Raji (cell line): ENCODE measurements at regions not wholly inside any gene's neighbourhood (a gene's known extent, or its start where the extent isn't known, plus 50 kb on each side); places are given as distances from the start of the nearest gene placed in this dataset.

Source experiments
- POLR2A ChIP-seq: IDR thresholded peaks from 2 replicates; pipeline ENCODE4 v1.6.1; 2011; ENCODE audit warnings: low read depth, low read length, control low read depth; ENCODE audit not compliant: insufficient read depth

- TF ChIP-seq POLR2A: no peak
These were observed 396.3 kb upstream of the PROK2 start for GRCh38 chr3:72181251-72181650.

- no peak for TF ChIP-seq POLR2A
These were observed 395.5 kb upstream of the PROK2 start for GRCh38 chr3:72180405-72180804.

GRCh38 chr3:72179107-72179464 is 394.1 kb upstream of the PROK2 start:
- TF ChIP-seq POLR2A: no peak

DNA sequence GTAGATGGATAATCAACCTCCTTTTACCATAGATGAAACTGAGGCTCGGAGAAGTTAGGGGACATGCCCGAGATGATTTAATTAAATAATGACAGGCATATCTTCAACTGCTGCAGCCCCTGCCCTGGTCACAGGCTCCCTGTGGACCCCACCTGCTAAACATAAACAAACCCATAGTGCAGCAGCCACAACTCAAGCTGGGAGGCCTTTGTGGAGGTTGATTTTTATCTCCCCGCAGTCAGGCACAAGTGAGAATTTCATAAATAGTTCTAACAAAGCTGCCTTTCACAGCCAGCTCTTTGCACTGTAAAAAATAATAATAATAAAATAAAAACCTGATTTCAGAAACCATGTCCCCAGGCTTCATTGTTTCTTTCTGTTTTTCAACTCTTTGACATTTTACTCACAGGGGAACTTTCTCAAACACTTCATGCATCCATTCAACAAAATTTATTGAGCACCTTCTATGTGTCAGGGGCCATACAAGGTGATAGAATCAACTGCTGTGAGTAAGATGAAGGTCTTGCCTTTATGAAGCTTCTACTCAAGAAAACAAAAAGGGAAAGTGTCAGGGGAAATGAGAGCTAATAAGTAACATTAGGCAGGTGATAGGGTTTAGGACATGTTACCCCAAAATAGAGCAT is 393.6 kb upstream of the PROK2 start:
- no peak for TF ChIP-seq POLR2A

DNA sequence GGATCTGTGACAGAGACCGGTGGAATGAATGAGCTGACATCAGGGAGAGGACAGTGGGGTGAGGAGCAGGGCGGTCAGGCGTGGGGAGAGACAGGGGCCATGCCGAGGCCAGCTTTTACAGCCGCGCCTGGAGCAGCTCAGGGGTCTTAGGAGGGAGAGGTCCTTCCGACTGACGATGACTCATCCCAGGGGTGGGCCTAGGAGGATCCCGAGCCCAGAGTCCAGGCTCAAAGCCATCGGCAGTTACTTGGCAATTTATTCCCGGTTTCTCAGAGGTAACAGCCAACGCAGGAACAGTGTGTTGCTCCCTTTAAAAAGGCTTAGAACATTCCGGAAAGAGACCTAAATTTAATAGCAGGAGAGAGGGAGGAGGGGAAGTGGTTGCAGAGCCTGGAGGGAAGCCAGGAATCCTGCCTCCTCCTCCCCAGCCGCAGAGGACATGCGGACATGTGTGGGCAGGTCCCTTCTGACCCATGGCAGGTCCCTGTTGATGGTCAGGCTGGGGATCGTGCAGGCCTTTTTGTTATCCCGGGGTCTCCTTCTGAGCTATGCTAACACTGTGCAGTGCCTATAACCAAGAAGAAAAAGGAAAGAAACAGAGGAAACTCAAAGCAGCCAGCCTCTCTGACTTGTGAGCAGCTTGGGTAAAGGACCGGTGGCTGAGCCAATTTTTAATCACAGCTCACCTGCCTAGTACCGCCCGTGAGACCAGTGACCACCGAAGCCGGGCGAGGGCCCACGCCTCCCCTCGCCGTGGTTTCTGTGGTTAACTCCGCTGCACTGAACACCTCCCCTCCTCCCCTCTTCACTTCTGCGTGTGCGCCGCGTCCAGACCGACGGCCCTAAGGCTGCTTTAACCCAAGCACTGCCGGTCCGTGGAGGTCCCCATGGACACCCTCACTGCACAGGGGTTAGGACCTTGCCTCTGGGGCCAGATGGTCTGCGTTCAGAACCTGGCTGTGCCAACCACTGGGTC is 392.4 kb upstream of the PROK2 start:
- TF ChIP-seq POLR2A: no peak

GRCh38 chr3:72176537-72177041 is 391.6 kb upstream of the PROK2 start:
- TF ChIP-seq POLR2A: no peak

- no peak for TF ChIP-seq POLR2A
These were observed 390.4 kb upstream of the PROK2 start for GRCh38 chr3:72175296-72175858.

GRCh38 chr3:72174890-72175289 is 389.9 kb upstream of the PROK2 start:
- no peak for TF ChIP-seq POLR2A

DNA sequence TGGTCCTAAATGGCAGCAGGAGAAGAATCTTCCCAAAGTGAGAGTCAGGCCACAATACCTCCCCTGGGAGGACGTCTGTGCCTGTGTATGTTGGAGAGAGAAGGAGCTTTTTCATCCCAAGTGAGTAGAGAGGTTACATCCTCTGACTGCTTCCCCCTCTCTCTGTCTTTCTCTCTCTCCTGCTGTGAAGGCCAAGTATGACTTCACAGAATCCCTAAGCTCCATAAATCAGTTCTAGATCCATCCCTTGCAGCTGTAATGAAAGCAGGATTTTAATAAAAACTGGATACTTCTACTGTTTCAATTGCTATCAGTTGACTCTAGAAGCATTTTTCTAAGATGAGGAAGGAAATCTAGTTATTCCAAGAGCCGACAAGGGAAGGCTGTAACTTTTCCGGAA is 389.1 kb upstream of the PROK2 start:
- no peak for TF ChIP-seq POLR2A

- no peak for TF ChIP-seq POLR2A
These were observed 387.0 kb upstream of the PROK2 start for GRCh38 chr3:72171946-72172345.

DNA sequence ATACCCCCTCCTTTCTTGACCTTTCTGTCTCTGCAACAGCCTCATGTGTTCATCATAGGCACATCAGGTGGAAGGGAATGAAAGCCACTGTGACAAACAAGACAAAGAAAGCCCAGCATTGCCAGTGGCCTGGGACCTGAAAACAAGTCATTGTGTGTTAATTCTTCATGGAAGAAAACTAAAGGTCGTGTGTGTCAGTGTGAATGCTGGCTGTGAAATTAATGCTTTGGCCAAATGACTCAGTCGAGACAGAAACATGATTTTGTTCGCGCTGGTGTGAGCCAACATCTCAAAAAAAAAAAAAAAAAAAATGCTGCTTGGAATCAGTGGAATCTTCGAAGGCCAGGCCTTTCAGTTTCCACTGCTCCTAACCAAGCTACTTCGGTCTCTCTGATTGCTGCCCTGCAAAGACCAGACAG is 386.5 kb upstream of the PROK2 start:
- TF ChIP-seq POLR2A: no peak

DNA sequence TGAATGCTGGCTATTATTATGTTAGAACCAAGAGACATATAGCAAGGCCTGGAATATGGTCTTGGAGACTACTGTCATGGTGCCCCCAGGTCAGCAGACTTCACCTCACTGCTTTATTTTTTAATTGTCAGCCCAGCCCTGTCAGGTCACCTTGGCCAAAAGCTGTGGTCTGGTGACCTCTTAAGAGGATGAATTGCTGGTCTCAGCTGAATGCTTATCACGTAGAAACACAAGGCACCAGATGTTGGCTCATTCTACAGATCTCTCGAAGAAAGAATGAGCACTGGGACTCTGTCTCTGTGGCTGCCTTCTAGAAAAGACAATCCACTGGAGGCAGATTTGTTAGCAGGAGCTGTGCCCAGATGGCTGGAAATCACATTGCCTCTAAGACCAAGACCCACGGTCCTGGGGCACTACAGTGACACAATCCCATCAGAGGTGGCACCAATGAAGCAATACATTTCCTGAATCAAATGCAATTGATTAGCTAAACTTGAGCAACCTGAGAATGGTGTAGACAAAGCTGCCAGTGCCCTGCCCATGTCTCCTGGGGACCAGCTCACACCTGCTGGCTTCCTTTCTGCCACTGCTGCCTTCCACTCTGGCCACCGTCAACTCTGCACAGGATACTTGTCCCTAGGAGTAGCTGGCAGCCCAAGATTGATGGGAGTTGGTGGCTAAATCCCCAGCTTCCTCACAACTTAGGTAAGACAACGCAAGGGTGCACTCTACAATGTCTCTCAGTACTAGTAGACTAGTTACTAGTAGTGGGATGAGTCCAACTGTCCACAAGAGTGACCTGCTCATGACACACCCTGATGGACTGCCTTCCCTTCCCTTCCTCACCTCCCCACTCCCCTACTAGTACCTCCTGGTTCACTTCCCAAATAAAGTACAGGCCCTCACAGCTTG is 384.9 kb upstream of the PROK2 start:
- no peak for TF ChIP-seq POLR2A

- no peak for TF ChIP-seq POLR2A
These were observed 384.2 kb upstream of the PROK2 start for GRCh38 chr3:72169120-72169519.

DNA sequence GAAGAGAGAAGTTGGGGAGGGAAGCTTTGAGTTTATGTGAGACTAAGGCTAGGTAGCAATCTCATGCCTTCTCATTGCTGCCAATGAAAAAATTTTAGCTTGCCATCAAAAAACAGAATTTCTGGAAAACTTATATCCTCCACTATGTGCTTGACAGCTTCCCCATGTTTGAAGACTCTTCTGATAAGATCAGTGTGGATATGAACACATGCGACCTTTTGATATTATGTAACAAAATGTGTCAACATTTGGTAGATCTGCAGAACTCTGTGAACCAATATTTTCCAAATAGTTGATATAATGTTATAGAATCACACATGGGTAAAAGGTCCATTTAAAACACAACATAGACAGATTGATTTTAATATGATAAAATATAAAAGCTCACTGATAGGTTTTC is 380.9 kb upstream of the PROK2 start:
- no peak for TF ChIP-seq POLR2A

DNA sequence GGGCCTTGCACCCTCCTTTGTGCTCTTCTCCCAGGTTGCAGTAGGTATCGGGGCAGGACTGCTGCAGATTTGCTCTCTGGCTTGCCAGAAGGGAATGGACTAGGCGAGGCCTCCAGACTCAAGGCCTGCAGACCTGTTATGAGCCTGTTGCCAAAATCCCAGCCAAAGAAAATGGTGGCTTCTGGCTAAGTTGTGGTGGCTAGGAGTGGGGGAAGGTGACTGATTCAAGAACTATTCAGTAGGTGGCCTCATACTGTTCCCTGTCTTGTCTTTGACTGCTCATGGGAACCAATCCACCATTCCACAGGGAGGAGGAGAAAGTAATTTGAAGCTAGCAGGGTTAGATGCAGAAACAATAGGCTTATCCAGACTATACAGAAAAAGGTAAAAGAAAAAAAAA is 380.4 kb upstream of the PROK2 start:
- no peak for TF ChIP-seq POLR2A

GRCh38 chr3:72164635-72164978 is 379.7 kb upstream of the PROK2 start:
- no peak for TF ChIP-seq POLR2A
